ENCODE measurements at regions not wholly inside any gene's neighbourhood (a gene's known extent, or its start where the extent isn't known, plus 50 kb on each side); places are given as distances from the start of the nearest gene placed in this dataset.

DNA sequence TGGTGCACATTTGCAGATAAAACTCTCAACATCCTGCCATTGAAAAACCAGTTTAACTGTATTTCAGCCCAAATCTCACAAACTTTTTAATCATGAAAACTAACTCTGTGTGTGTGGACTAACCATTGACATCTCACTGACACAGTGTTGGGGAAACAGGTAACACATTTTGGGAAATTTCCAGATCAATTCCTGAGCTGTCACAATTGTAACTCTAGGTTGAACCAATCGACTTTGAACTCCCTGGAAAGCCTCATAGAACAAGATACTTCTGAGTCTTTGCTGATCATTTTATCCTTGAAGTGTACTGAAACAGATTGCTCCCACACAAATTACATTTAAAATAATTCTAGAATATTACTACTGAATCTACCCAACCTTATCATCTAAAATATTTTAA lies 667.9 kb upstream of the NR2F2 start:
- H3K4me2 ChIP-seq (ENCODE audit: low read length), result no peak overlapping the region
- H3K27me3 ChIP-seq (ENCODE audit: low read depth, low read length), result no peaks in the 10 kb centered on the region
- TF ChIP-seq, protein P1, sequence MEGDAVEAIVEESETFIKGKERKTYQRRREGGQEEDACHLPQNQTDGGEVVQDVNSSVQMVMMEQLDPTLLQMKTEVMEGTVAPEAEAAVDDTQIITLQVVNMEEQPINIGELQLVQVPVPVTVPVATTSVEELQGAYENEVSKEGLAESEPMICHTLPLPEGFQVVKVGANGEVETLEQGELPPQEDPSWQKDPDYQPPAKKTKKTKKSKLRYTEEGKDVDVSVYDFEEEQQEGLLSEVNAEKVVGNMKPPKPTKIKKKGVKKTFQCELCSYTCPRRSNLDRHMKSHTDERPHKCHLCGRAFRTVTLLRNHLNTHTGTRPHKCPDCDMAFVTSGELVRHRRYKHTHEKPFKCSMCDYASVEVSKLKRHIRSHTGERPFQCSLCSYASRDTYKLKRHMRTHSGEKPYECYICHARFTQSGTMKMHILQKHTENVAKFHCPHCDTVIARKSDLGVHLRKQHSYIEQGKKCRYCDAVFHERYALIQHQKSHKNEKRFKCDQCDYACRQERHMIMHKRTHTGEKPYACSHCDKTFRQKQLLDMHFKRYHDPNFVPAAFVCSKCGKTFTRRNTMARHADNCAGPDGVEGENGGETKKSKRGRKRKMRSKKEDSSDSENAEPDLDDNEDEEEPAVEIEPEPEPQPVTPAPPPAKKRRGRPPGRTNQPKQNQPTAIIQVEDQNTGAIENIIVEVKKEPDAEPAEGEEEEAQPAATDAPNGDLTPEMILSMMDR (IDR thresholded peaks at IDR 0.05; ENCODE audit: low read depth, low read length), result no peak
- no peak for TF ChIP-seq EZH2phosphoT487 (IDR thresholded peaks at IDR 0.05; ENCODE audit: low read depth)
- no peak overlapping the region for H3K27ac ChIP-seq (ENCODE audit: low read length)
- no peaks in the 10 kb centered on the region for H4K20me1 ChIP-seq (ENCODE audit: insufficient read depth, low read length)
- no peaks in the 10 kb centered on the region for H3K36me3 ChIP-seq (replicated peaks; ENCODE audit: low read depth, low read length)
- H3K4me1 ChIP-seq (ENCODE audit: low read length), result no peaks in the 10 kb centered on the region
- H3K9me3 ChIP-seq (ENCODE audit: insufficient read depth, low read length), result no peaks in the 10 kb centered on the region
- no peaks in the 10 kb centered on the region for H3K79me2 ChIP-seq (ENCODE audit: low read length)
- H3K9ac ChIP-seq (ENCODE audit: low read length), result no peak overlapping the region
- H3K4me3 ChIP-seq (ENCODE audit: low read length), result no peak overlapping the region
- H2AFZ ChIP-seq (ENCODE audit: low read depth, low read length), result no peak overlapping the region

DNA sequence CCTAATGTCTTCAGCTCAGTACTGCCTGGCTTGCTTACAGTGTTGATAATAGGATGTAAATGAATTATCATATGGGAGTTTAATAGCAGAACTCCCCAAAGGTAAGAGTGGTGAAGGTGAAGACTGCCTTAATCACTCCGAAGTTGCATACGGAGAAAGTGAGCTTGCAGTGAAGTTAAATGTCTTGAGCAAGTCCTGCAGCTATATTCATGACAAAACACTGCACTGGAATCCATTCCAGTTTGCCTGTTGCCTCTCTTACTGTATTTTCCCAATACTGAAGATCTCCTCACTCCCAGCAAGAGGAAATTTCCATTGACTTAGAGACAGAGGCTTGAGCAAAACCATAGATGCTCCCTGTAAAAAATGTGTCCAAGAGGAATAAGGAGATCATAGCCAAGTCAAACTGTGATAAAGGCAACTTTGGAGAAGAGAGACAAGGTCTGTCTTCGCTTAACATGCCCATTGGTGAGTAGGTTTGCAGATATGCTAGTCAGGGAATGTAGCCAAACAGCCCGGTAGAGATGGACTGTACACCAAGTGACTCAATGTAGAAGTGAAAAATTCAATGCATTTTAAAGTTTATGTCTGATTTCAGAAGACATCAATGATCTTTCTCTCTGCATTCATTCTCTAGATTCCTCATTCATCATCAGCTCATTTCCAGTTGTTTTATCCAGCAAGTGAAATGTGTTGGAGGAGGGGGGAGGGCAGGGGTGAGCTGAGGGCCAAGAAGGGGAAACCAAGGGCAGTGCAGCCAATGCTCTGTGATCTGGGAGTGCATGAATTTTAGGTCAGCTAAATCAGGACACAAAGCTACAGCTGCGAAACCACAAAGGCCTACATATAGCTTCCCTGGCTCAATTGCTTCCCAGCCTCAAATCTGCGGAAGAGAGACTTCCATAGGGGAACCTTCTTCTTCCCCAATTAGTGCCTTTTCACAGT lies 667.1 kb upstream of the NR2F2 start:
- no peak overlapping the region for H3K27ac ChIP-seq (ENCODE audit: low read length)
- no peaks in the 10 kb centered on the region for H3K4me1 ChIP-seq (ENCODE audit: low read length)
- H3K4me3 ChIP-seq (ENCODE audit: low read length), result no peak overlapping the region
- no peak overlapping the region for H2AFZ ChIP-seq (ENCODE audit: low read depth, low read length)
- H3K79me2 ChIP-seq (ENCODE audit: low read length), result no peaks in the 10 kb centered on the region
- H4K20me1 ChIP-seq (ENCODE audit: insufficient read depth, low read length), result no peaks in the 10 kb centered on the region
- H3K36me3 ChIP-seq (replicated peaks; ENCODE audit: low read depth, low read length), result no peaks in the 10 kb centered on the region
- no peak overlapping the region for H3K9ac ChIP-seq (ENCODE audit: low read length)
- TF ChIP-seq EZH2phosphoT487 (IDR thresholded peaks at IDR 0.05; ENCODE audit: low read depth), result no peak
- TF ChIP-seq, protein P1 (IDR thresholded peaks at IDR 0.05; ENCODE audit: low read depth, low read length), result no peak
- H3K4me2 ChIP-seq (ENCODE audit: low read length), result no peak overlapping the region
- no peaks in the 10 kb centered on the region for H3K9me3 ChIP-seq (ENCODE audit: insufficient read depth, low read length)
- H3K27me3 ChIP-seq (ENCODE audit: low read depth, low read length), result no peaks in the 10 kb centered on the region

DNA sequence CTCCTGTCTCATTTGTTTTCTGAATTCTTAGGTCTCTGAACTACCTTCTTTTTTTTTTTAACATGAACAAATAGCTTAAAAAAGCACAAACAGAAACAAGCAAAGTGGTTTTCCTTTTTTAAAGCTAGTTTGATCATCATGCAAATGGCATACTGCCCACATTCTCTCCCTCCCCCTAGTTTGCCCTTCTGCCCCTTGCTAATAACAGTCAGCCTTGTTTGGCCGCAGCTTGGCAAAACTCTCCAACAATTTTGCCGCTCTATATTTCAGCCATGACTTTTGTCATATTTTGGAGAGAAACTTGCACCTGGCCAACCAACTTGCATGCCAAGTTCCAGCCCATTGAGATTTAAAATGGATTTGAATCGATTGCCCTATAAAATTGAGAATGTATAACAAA lies 666.0 kb upstream of the NR2F2 start:
- H3K4me2 ChIP-seq (ENCODE audit: low read length), result no peak overlapping the region
- no peaks in the 10 kb centered on the region for H3K9me3 ChIP-seq (ENCODE audit: insufficient read depth, low read length)

More for the DNA sequence above, 666.0 kb upstream of the NR2F2 start:
- no peak overlapping the region for H3K27ac ChIP-seq (ENCODE audit: low read length)
- no peak overlapping the region for H3K9ac ChIP-seq (ENCODE audit: low read length)
- no peak overlapping the region for H2AFZ ChIP-seq (ENCODE audit: low read depth, low read length)
- no peaks in the 10 kb centered on the region for H3K4me1 ChIP-seq (ENCODE audit: low read length)
- no peaks in the 10 kb centered on the region for H4K20me1 ChIP-seq (ENCODE audit: insufficient read depth, low read length)
- H3K27me3 ChIP-seq (ENCODE audit: low read depth, low read length), result no peaks in the 10 kb centered on the region
- no peak for TF ChIP-seq EZH2phosphoT487 (IDR thresholded peaks at IDR 0.05; ENCODE audit: low read depth)
- TF ChIP-seq, protein P1 (IDR thresholded peaks at IDR 0.05; ENCODE audit: low read depth, low read length), result no peak
- no peaks in the 10 kb centered on the region for H3K79me2 ChIP-seq (ENCODE audit: low read length)
- H3K36me3 ChIP-seq (replicated peaks; ENCODE audit: low read depth, low read length), result no peaks in the 10 kb centered on the region
- H3K4me3 ChIP-seq (ENCODE audit: low read length), result no peak overlapping the region

Data from OCI-LY3 (cell line).